T-helper 22 cell (primary cell): ENCODE measurements at regions not wholly inside any gene's neighbourhood (a gene's known extent, or its start where the extent isn't known, plus 50 kb on each side); places are given as distances from the start of the nearest gene placed in this dataset.

ENCODE experiments used
- DNase-seq: peaks from one replicate; pipeline ENCODE4 v3.0.0-alpha.2; 2020; ENCODE audit warnings: low read depth

DNA sequence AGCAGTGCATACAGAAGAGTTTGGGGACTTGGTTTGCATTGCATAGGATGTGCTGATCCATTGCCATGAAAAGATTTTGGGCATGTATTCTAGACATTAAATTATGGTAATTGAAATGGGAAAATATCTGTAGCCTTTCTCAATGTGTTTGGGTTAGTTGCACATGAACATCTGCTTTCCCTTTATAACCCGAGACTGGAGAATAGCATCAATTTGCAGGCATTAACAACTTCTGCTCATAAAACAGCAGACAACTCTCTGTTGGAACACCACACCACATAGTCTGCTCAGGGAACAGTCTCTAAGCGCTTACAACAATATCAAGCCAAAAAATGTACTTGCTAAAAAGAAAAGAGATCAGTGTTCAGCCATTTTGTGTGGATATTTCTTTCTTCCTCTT lies 1391.1 kb upstream of the LRRTM3 start:
- no peak for DNase-seq

DNA sequence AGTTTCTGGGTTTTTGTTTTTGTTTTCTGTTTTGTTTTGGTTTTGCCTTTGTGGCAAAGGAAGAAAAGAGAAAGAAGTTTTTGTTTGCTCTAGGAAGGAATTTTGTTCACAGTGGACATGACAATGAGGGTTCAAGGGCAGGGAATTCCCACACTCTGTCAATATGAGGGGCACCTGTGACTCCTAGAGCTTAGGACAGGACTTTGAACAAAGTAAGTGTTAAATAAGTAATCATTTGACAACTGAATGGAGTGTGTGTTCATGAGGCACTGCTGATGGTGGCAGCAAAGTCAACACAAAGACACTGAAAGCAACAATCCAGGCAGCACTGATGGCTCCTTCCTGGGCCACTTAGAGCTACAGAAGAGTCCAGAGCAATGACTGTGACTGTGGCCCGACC lies 1381.1 kb upstream of the LRRTM3 start:
- no peak for DNase-seq

- no peak for DNase-seq
Observed at GRCh38 chr10:65548001-65548400, 1377.8 kb upstream of the LRRTM3 start.

GRCh38 chr10:65550761-65551160 lies 1375.1 kb upstream of the LRRTM3 start:
- DNase-seq = no peak

DNA sequence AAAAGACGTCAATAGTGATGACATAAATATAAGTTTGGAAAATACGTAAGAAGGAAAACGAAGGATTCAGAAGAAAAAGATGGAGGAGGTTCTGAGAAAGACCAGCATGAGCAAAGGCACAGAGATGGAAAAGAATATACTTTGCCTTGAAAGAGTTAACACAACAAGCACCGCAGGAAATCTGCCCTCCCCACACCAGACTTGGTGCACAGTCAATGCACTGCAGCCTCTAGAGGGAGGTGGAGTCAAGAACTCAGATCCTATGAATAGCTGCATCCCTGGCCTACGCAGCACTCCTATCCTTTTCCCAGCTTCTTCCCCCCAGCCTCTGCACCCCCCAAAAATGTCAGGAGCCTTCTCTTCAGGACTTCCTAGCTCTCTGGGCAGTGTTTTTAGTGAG lies 1370.6 kb upstream of the LRRTM3 start:
- no peak for DNase-seq

DNA sequence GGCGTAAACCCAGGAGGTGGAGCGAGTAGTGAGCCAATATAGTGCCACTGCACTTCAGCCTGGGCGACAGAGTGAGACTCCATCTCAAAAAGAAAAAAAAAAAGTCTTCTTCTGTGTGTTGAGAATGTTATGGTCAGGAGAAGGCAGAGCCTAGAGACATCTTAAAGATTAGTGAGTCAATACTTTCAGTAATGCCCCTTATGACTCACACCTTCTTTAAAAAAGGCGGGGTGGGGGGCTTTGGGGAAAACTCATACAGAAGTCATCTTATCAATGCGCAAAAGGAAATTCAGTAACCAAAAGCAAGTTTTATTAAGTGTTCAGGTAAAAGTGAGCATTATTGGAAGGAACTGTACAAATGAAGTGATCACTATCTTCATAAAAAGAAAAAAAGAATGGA lies 1369.8 kb upstream of the LRRTM3 start:
- no peak for DNase-seq

DNA sequence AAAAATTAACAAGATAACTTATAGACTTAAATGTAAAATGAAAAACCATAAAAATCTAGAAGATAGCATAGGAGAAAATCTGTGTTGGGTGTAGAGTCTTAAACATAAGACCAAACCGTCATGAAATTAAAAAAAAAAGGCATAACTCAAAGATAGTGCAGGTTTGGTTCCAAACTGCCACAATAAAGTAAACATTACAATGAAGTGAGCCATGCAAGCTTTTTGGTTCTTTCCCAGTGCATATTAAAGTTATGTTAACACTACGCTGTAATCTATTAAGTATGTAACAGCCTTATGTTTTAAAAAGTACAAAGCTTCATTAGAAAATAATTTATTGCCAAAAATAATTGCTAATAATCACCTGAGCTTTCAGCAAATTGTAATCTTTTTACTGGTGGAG lies 1366.5 kb upstream of the LRRTM3 start:
- DNase-seq = no peak

DNA sequence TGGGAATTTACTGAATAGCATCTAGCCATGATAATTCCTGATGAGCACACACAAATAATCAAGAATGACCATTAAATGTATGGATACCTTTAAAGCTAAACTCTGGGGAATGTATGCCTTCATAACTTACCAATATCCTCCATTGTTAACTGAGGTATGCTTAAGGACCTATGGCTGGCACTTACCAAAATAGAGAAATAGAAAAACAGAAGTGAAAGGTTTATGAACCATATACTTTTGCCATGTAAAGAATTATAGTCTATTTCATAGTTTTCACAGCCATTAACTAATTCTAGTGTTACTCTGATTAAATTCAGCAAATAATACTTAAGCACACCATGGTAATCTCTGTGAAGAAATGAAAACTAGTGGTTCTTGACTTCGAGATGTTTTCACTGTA lies 1360.6 kb upstream of the LRRTM3 start:
- no peak for DNase-seq

- DNase-seq = no peak
Observed at GRCh38 chr10:65566906-65567305, 1358.9 kb upstream of the LRRTM3 start.

GRCh38 chr10:65570143-65571010 lies 1355.5 kb upstream of the LRRTM3 start:
- no peak for DNase-seq

DNA sequence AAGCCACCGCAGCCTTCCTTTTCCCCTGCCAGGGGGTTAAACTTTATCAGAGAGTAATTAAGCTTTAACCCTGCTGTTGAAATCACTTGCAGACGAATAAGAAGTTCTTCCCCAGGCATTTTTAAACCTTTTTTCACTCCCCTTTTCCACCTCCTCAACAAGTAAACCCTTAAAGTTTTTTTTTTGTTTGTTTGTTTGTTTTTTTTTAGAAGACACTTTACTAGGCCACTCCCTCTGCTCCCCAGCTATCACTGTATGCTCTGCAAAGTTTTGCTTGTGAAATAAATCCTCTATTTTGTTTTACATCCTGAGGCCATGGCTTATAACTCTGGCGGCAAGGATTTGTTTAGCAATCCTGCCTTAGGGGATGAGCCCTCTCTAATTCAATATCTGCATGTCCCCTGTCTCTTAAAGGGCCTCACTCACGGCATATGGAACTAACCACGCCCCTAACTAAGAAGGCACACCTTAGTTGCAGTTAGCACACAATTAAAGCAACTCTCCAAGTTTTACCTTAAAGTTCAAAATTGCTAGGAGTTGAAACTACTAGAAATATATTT lies 1354.7 kb upstream of the LRRTM3 start:
- no peak for DNase-seq

DNA sequence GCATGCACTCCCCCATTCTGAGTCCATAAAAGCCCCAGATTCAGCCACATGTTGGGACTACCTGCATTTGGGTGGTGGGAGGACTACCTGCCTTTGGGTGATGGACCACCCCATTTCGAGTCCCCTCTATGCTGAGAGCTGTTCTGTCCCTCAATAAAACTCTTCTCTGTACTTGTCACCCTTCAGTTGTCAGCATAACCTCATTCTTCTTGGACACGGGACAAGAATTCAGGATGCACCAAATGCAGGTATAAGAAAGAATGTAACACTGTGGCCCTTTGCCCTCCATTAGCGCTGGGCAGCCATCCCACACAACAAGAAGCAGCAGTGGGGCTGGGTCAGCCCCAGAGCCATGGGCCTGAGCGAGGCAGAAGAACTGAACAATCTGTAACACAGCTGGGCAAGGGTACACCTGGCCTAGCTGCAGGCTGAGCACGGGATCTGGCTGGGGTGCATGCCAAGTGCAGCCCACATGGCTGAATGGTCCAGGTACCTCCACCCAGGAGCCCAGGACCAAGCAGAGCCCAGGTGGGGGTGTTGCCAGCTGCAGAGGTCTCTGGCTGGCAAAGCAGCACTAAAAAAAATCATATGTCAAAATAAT lies 1344.3 kb upstream of the LRRTM3 start:
- DNase-seq = no peak

DNA sequence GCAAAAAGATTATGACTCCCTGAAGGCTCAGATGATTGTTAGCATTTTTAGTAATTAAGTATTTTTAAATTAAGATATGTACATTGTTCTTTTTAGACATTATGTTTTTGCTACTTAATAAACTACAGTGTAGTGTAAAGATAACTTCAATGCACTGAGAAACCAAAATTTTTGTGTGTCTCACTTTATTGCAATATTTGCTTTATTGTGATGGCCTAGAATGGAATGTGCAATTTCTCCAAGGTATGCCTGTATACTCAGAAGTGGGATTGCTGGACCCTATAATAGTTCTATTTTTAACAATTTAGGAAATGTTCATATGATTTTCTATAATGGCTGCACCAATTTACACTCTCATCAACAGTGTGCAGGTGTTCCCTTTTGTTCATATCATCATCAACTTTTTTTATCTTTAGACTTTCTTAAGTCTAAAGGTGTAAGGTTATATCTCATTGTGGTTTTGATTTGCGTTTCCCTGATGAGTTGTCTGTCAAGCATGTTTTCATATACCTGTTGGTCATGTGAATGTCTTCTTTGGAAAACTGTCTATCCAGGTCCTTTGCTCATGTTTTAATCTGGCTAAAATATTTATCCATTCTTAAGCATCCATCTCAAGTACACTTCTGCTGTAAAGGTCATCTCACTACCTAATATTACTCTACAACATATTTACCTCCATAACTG lies 1323.5 kb upstream of the LRRTM3 start:
- no peak for DNase-seq

DNA sequence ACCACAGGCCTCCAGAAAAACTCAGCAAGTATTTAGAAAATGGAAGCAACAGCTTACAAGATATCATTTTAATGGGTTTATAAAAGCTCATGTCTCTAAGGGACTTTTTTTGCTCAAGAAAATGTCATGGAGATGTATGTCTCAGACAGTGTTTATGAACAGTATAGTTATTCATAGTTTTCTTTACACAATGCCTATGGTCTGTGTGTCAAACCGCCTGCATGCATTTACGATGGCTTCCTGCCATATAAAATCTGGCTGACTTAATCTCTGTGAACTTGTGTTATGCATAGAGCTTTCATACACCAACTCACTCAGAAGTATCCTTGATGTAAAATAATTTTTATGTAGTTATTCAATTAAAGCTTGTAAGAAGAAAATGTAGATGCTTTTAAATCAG lies 1314.2 kb upstream of the LRRTM3 start:
- DNase-seq = no peak

DNA sequence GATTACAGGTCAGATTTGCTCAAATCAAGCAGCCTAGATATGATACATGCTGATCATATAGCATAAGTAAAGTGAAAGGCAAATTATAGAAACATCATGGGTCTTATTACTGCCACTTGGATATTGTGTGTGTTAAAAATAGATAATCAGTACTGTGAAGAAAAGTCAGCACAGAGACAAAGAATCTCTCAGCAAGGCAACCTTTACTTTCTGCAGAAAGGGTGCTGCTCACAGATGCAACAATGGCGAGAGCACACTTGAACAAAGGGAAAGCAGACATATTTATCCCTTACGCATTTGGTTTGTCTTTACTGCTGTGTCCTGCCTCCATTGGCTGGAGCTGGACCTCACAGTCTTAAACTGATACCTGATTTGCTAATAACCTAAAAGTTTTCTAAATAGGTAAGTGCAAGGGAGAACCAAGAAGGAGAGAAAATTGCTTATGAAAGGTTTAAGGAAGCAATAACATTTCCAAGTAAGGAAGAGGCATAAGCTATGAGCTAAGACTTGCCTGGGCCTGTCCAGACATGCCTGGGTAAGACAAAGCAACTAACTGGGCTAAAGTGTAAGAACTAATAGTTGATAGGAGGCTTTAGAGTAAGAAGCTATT lies 1310.8 kb upstream of the LRRTM3 start:
- DNase-seq = no peak

DNA sequence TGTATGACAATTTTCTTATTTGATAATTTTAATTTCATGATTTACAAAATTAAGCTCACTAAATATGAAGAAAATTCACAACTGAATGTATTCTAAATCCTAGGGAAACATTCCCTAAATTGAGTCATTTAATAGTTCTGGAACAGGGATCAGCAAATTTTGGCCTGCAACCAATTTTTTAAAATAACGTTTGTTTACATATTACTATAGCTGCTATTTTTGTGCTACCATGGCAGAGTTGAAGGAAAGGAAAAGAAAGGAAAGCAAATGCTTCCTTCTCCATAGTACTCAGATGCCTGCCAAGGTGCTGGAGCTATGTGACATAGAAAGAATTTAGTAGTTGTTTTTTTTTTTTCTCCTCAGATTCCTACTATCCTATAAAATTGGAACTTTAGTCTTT lies 1307.7 kb upstream of the LRRTM3 start:
- DNase-seq = no peak

GRCh38 chr10:65620404-65621048 lies 1305.3 kb upstream of the LRRTM3 start:
- no peak for DNase-seq

GRCh38 chr10:65622608-65623007 lies 1303.2 kb upstream of the LRRTM3 start:
- DNase-seq = no peak

GRCh38 chr10:65628493-65629139 lies 1297.2 kb upstream of the LRRTM3 start:
- no peak for DNase-seq

DNA sequence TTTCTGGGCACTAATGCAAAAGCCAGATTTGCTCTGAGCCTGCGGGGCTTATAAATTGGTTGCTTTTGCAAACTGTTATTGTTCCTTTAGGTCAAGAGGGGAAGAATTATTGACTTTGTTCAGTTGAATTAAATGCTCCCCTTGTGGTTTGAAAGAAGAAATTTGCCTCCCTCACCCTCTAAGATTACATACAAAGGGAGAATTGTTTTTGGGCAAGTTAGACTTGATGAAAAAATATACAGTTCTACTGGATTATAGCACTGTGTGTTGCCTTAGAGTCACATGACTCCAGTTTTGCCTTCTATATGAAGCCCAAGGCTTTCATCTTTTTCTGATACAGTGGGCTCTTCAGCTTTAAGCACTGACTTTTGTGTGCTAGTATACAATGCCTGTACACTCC lies 1265.8 kb upstream of the LRRTM3 start:
- DNase-seq = no peak

DNA sequence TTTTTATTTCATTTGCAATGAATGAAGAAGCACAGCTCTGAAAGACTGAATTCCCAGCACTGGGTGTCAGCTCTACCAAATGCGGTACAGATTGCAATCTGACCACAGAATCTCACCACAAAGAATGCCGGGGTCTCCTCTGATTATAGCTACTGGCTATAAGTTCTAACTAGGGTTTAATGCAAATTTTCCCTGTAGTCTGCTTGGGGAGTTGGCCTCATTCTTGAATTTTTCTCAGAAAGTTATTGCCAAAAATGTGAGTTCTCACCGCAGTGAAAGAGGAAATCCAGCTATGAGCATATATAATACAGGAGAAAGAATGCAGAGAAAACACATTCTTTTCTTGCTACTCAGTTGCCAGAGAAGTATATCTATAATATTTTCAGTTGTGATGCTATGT lies 1255.7 kb upstream of the LRRTM3 start:
- no peak for DNase-seq
